GM23248 (cell line): ENCODE measurements at regions not wholly inside any gene's neighbourhood (a gene's known extent, or its start where the extent isn't known, plus 50 kb on each side); places are given as distances from the start of the nearest gene placed in this dataset.

Source experiments
- DNase-seq: peaks from one replicate; pipeline ENCODE4 v3.0.0-alpha.2; 2015
- H2AFZ ChIP-seq: fragments of 200-600 bp; sonication (generic); 2 replicates; pipeline ENCODE4 v1.6.1; 2016; ENCODE audit warnings: antibody characterized with exemption
- H3F3A ChIP-seq: fragments of 200-600 bp; sonication (generic); 2 replicates; pipeline ENCODE4 v1.6.1; 2016; ENCODE audit warnings: mild to moderate bottlenecking, antibody characterized with exemption, mixed run types; ENCODE audit not compliant: insufficient read depth
- H3K27ac ChIP-seq: fragments of 200-600 bp; sonication (generic); 2 replicates; pipeline ENCODE4 v1.5.1; 2016; ENCODE audit warnings: mild to moderate bottlenecking
- H3K27me3 ChIP-seq: fragments of 200-600 bp; sonication (generic); replicated peaks from 2 replicates; pipeline ENCODE4 v1.6.1; 2016; ENCODE audit warnings: mild to moderate bottlenecking; ENCODE audit not compliant: insufficient read depth
- H3K36me3 ChIP-seq: fragments of 200-600 bp; sonication (generic); 2 replicates; pipeline ENCODE4 v1.6.1; 2016; ENCODE audit warnings: low read depth, mild to moderate bottlenecking
- H3K4me1 ChIP-seq: fragments of 200-600 bp; sonication (generic); 2 replicates; pipeline ENCODE4 v1.6.1; 2016; ENCODE audit warnings: mild to moderate bottlenecking; ENCODE audit not compliant: insufficient read depth
- H3K4me2 ChIP-seq: fragments of 200-600 bp; sonication (generic); one replicate; pipeline ENCODE4 v1.6.1; 2016; ENCODE audit warnings: mild to moderate bottlenecking; ENCODE audit not compliant: unreplicated experiment
- H3K4me3 ChIP-seq: fragments of 200-600 bp; sonication (generic); 2 replicates; pipeline ENCODE4 v1.5.1; 2016; ENCODE audit warnings: mild to moderate bottlenecking
- H3K79me2 ChIP-seq: fragments of 200-600 bp; sonication (generic); 2 replicates; pipeline ENCODE4 v1.6.1; 2016; ENCODE audit warnings: mild to moderate bottlenecking; ENCODE audit not compliant: insufficient read depth
- H3K9ac ChIP-seq: fragments of 200-600 bp; sonication (generic); 2 replicates; pipeline ENCODE4 v1.6.1; 2016; ENCODE audit warnings: mild to moderate bottlenecking
- H3K9me2 ChIP-seq: fragments of 200-600 bp; sonication (generic); 2 replicates; pipeline ENCODE4 v1.6.1; 2016; ENCODE audit warnings: mixed run types, mild to moderate bottlenecking, moderate library complexity; ENCODE audit not compliant: insufficient read depth
- H3K9me3 ChIP-seq: fragments of 200-600 bp; sonication (generic); one replicate; pipeline ENCODE4 v1.6.1; 2017; ENCODE audit warnings: low read depth
- H4K20me1 ChIP-seq: fragments of 200-600 bp; sonication (generic); 2 replicates; pipeline ENCODE4 v1.6.0; 2016; ENCODE audit not compliant: insufficient read depth
- EZH2 ChIP-seq: fragments of 200-600 bp; sonication (generic); IDR thresholded peaks from 2 replicates; pipeline ENCODE4 v1.6.1; 2018; ENCODE audit warnings: antibody characterized with exemption, mild to moderate bottlenecking; ENCODE audit not compliant: insufficient read depth, poor library complexity, severe bottlenecking
- EZH2phosphoT487 ChIP-seq: fragments of 200-600 bp; sonication (generic); IDR thresholded peaks from 2 replicates; pipeline ENCODE4 v1.6.1; 2018; ENCODE audit warnings: antibody characterized with exemption, moderate library complexity, mild to moderate bottlenecking, low read depth; ENCODE audit not compliant: insufficient read depth
- WGBS, 2 experiments: methylation state at CpG; one replicate each; pipeline ENCODE4 v1.1.6; 2015 to 2017; ENCODE audit warnings: low lambda C conversion rate in 2 of 2, low coverage in 1 of 2; ENCODE audit errors: missing lambda C conversion rate in 2 of 2; 5-methylcytosine and 5-hydroxymethylcytosine counted together
- in situ Hi-C: fragments of 300-500 bp; cut with MboI; formaldehyde crosslinking; loops from 2 replicates; pipeline ENCODE4 v1.15.0; 2020

DNA sequence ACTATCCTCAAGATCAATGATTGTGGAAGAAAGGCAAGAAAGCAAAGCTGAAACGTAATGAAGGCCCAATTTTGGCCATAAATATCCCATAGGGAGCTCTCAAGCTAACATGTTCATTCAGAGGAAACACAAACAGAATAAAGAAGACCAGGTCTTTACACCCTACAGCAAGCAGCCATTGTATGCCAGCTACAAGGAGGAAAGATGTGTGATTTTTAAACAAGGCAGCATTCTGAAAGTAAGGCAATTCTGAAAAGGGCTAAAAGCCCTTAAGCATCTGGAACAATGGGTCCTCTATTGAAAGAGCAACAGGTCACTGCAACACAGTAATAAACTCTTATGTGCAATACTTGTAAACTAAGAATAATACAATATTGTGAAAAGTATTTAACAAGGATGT, 1002.4 kb downstream of the SLITRK1 start:
- Histone ChIP-seq H3K27ac (no peak overlapping the region), H3K4me3 (no peak overlapping the region), H3F3A (no peaks in the 10 kb centered on the region), H3K9ac (no peak overlapping the region), H2AFZ (no peak overlapping the region), H4K20me1 (no peaks in the 10 kb centered on the region), H3K4me1 (no peaks in the 10 kb centered on the region), H3K4me2 (no peak overlapping the region), H3K79me2 (no peaks in the 10 kb centered on the region), H3K36me3 (no peaks in the 10 kb centered on the region), H3K9me2 (no peaks in the 10 kb centered on the region), H3K27me3 (no peaks in the 10 kb centered on the region), H3K9me3 (no peaks in the 10 kb centered on the region)
- DNase-seq = no peak
- in situ Hi-C loops = no loop called here
- WGBS, 2 experiments = 17 to 26% methylated on average over 1 of the region's 1 CpG
- TF ChIP-seq EZH2phosphoT487 (no peak), EZH2 (no peak)

- no peaks in the 10 kb centered on the region for H3K27me3 ChIP-seq
- TF ChIP-seq EZH2phosphoT487 (no peak), EZH2 (no peak)
- H3F3A ChIP-seq = no peaks in the 10 kb centered on the region
- in situ Hi-C loops = no loop called here
- no peaks in the 10 kb centered on the region for H4K20me1 ChIP-seq
- H3K9ac ChIP-seq = no peak overlapping the region
- no peaks in the 10 kb centered on the region for H3K9me2 ChIP-seq
- H3K27ac ChIP-seq = no peak overlapping the region
- H3K9me3 ChIP-seq = no peaks in the 10 kb centered on the region
- H3K36me3 ChIP-seq = no peaks in the 10 kb centered on the region
- no peak overlapping the region for H2AFZ ChIP-seq
- H3K4me2 ChIP-seq = no peak overlapping the region
- H3K4me3 ChIP-seq = no peak overlapping the region
- H3K4me1 ChIP-seq = no peaks in the 10 kb centered on the region
- no peaks in the 10 kb centered on the region for H3K79me2 ChIP-seq
- peak; percentile 33 for DNase-seq
Observed at GRCh38 chr13:82878536-82878935, 1003.7 kb downstream of the SLITRK1 start.

- H3K27ac ChIP-seq = no peak overlapping the region
Observed at GRCh38 chr13:82867284-82867683, 1015.0 kb downstream of the SLITRK1 start.

DNA sequence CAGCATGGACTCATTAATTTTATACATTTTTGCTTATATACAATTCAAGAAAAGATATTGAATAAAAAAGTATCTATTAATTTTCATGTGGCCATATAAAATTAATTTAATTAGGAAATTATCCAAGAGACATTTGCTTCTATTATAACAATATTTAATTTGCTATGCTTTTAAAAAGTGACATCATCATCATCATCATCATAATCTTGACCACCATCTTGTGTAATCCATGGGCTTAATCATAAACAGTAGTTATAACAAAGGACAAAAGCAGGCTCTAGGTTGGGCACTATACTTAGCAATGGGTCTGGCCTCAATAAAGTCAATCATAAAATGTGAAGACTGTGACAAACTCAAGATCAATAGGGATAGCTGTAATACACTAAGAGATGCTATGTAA, 1031.6 kb downstream of the SLITRK1 start:
- Histone ChIP-seq H3K9me2 (no peaks in the 10 kb centered on the region), H3K9me3 (no peaks in the 10 kb centered on the region), H3F3A (no peaks in the 10 kb centered on the region), H4K20me1 (no peaks in the 10 kb centered on the region), H2AFZ (no peak overlapping the region), H3K4me3 (no peak overlapping the region), H3K36me3 (no peaks in the 10 kb centered on the region), H3K79me2 (no peaks in the 10 kb centered on the region), H3K27ac (no peak overlapping the region), H3K4me2 (no peak overlapping the region), H3K27me3 (no peaks in the 10 kb centered on the region), H3K4me1 (no peaks in the 10 kb centered on the region), H3K9ac (no peak overlapping the region)
- in situ Hi-C loops = no loop called here
- DNase-seq = no peak
- no peak for TF ChIP-seq EZH2
- TF ChIP-seq EZH2phosphoT487 = no peak

More at GRCh38 chr13:82867284-82867683, 1015.0 kb downstream of the SLITRK1 start:
- H3K79me2 ChIP-seq = no peaks in the 10 kb centered on the region
- no peaks in the 10 kb centered on the region for H3K9me3 ChIP-seq
- no peaks in the 10 kb centered on the region for H3K9me2 ChIP-seq
- H3K36me3 ChIP-seq = no peaks in the 10 kb centered on the region
- no peak overlapping the region for H3K4me2 ChIP-seq
- H3K9ac ChIP-seq = no peak overlapping the region
- no peaks in the 10 kb centered on the region for H4K20me1 ChIP-seq
- DNase-seq = no peak
- 42 to 50% methylated on average over 2 of the region's 2 CpGs for WGBS, 2 experiments
- H3K27me3 ChIP-seq = no peaks in the 10 kb centered on the region
- in situ Hi-C loops = no loop called here
- H2AFZ ChIP-seq = no peak overlapping the region
- TF ChIP-seq EZH2phosphoT487 = no peak
- no peak for TF ChIP-seq EZH2
- no peaks in the 10 kb centered on the region for H3F3A ChIP-seq
- H3K4me3 ChIP-seq = no peak overlapping the region
- H3K4me1 ChIP-seq = no peaks in the 10 kb centered on the region

- in situ Hi-C loops = no loop called here
- Histone ChIP-seq H3K79me2 (no peaks in the 10 kb centered on the region), H3K4me2 (no peak overlapping the region), H3K36me3 (no peaks in the 10 kb centered on the region), H3F3A (no peaks in the 10 kb centered on the region), H3K9me2 (no peaks in the 10 kb centered on the region), H3K9ac (no peak overlapping the region), H4K20me1 (no peaks in the 10 kb centered on the region), H2AFZ (no peak overlapping the region), H3K9me3 (no peaks in the 10 kb centered on the region), H3K27ac (no peak overlapping the region), H3K4me1 (no peaks in the 10 kb centered on the region), H3K27me3 (no peaks in the 10 kb centered on the region), H3K4me3 (no peak overlapping the region)
- 67 to 69% methylated on average over 1 of the region's 1 CpG for WGBS, 2 experiments
- no peak for DNase-seq
- TF ChIP-seq EZH2phosphoT487 (no peak), EZH2 (no peak)
Observed at GRCh38 chr13:82848766-82849165, 1033.5 kb downstream of the SLITRK1 start.
